Astrocyte of the spinal cord (primary cell): ENCODE measurements at regions not wholly inside any gene's neighbourhood (a gene's known extent, or its start where the extent isn't known, plus 50 kb on each side); places are given as distances from the start of the nearest gene placed in this dataset.

Source experiments
- DNase-seq: peaks from one replicate; pipeline ENCODE4 v3.0.0; 2011; ENCODE audit warnings: low read depth, low spot score
- H3K4me3 ChIP-seq: 2 replicates; pipeline ENCODE4 v1.5.1; 2011; ENCODE audit warnings: low read depth, mild to moderate bottlenecking, low read length, moderate library complexity
- in situ Hi-C: cut with HindIII; loops from 2 replicates; pipeline ENCODE4 v1.10.0; 2017; ENCODE audit warnings: low sequenced_read_pairs
- TF ChIP-seq, protein P1 (sequence below): IDR thresholded peaks from 2 replicates; pipeline ENCODE4 v1.5.1; 2012; ENCODE audit warnings: low read depth, mild to moderate bottlenecking, low read length, inconsistent platforms

DNA sequence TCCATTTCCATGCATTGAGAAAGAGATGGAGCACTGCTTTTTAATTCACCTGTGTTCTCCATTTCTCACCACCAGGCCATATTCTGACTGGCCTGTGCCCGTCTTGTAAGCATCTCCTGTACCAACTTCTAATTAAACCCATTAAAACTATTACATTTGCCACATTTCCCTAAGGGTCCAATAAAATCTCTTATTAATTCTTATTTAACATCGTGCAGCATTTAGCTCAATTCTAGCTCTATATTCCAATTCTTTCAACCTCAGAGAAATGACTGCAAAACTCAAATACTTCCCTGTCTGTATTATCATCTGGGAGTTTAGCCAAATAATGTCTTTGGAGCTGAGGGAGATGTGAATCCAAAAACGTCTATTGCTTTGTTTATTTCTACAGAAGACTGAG lies 495.4 kb upstream of the TMEM132C start:
- in situ Hi-C loops, result no loop called here
- DNase-seq, result no peak
- TF ChIP-seq, protein P1, sequence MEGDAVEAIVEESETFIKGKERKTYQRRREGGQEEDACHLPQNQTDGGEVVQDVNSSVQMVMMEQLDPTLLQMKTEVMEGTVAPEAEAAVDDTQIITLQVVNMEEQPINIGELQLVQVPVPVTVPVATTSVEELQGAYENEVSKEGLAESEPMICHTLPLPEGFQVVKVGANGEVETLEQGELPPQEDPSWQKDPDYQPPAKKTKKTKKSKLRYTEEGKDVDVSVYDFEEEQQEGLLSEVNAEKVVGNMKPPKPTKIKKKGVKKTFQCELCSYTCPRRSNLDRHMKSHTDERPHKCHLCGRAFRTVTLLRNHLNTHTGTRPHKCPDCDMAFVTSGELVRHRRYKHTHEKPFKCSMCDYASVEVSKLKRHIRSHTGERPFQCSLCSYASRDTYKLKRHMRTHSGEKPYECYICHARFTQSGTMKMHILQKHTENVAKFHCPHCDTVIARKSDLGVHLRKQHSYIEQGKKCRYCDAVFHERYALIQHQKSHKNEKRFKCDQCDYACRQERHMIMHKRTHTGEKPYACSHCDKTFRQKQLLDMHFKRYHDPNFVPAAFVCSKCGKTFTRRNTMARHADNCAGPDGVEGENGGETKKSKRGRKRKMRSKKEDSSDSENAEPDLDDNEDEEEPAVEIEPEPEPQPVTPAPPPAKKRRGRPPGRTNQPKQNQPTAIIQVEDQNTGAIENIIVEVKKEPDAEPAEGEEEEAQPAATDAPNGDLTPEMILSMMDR, result no peak
- H3K4me3 ChIP-seq, result no peak overlapping the region

DNA sequence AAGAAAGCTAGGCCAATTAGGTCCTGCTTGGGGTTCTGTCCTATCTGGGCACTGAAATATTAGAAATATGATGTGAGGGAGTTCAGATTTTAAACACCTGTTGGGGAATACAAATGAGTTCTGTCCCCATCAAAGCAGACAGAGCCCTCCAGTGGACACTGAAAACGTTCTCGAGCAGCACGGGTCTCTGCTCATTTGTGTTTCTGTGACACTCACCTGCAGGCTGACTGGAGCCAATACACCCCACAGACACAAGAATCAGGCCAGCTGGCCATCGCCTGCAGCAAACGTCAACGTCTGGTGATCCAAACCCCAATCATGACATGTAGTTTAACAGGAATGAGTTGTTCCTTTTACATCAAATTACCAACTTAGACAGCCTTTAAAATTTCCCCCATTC lies 493.4 kb upstream of the TMEM132C start:
- no peak for DNase-seq
- no peak overlapping the region for H3K4me3 ChIP-seq
- in situ Hi-C loops, result no loop called here
- TF ChIP-seq, protein P1, result peak; percentile 11

DNA sequence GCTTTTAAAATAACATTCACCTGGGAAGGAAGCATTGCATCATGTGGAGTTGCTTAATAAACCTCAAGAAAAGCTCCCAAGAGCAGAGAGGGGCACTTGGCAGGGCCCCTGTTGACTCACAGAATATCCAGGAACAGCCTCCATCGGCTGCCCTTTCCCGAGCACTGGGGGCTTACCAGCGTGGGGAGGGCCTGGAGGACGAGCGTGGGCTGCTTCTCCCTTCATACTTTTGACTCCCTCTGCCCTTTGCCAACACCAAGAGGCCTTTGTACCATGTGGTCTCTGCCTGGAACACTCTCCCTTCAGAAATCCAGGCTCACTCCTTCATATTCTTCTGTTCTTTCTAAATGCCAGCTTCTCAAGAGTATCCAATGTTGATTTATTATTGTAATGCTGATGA lies 492.1 kb upstream of the TMEM132C start:
- DNase-seq, result no peak
- in situ Hi-C loops, result no loop called here
- TF ChIP-seq, protein P1, result no peak
- H3K4me3 ChIP-seq, result no peak overlapping the region

DNA sequence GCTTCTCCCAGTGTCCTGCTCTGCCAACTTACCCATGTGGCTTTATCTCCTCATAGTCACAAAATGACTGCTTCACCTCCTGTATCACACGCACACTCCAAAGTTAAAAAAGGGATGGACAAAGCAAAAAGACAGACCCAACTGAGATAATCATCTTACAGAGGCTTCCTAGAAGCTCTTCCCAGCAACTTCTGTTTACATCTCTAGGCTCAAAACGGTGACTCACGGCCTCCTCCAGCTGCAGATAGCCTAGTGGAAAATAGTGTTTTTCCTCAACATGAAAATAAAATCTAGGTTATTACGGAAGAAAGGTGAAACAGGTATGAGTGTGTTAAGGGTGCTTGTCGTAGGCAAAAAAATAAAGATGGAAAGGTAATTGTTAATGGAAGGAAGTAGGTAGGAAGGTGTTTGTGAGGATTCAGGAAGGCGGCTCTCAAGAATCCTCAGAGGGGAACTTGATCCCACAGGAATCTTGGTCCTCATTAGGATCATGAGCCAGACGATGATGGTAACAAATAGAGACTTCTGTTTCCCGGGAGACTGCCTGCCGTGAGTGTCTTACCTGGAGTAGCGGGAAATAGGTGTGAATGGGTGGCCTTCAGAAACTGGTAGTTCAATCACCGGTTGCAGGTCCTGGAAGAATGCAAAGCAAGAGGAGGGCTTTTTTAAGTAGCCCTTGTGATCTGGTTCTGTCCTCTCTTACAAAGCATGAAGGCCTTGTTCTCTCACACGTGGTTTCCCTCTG lies 487.5 kb upstream of the TMEM132C start:
- no peak overlapping the region for H3K4me3 ChIP-seq
- TF ChIP-seq, protein P1, result no peak
- in situ Hi-C loops, result no loop called here
- peak; percentile 5 for DNase-seq

DNA sequence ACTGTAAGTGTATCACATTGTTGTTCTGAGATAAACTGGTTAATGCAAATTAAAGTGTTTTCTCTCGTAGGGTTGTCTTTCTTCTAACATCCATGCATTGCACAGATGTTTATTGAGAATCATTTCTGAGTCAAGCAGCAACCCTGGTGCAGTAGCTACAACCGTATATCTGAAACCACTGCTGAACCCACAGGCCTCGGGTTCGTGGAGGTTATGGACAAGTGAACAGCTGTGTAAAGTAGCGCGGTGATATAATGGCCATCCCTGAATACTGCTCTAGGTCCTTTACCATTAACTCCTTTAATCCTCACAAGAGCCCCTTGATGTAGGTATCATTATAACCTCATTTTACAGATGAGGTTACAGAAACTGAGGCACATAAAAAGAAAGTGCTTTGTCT lies 486.1 kb upstream of the TMEM132C start:
- in situ Hi-C loops, result no loop called here

DNA sequence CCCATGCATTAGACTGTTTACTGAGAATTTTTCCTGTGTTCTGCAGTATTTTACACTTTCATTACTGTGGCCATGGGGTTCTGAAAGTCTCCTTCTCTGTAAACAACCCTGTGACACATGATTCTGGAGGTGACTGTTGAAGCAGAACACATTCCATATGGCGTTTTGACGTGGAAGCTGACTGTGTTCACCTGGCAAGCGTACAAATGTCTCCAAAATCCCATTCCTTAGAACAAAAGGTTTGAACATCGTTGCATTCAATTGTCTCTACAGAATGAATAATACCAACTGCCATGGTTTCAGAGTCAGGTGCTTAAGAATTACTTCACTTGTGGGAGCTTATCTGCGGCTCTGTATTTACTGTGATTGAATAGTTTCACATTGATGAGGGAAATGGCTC lies 485.6 kb upstream of the TMEM132C start:
- TF ChIP-seq, protein P1, result no peak
- no peak for DNase-seq
- in situ Hi-C loops, result no loop called here
- no peak overlapping the region for H3K4me3 ChIP-seq

More for the DNA sequence above, 486.1 kb upstream of the TMEM132C start:
- no peak for DNase-seq
- TF ChIP-seq, protein P1, result no peak
- H3K4me3 ChIP-seq, result no peak overlapping the region
